Right ventricle myocardium inferior (tissue), 1 donor: ENCODE measurements at regions not wholly inside any gene's neighbourhood (a gene's known extent, or its start where the extent isn't known, plus 50 kb on each side); places are given as distances from the start of the nearest gene placed in this dataset.
A peak's percentile ranks its signal among the peaks of the same experiment; 100 is the strongest.
"Not testable (repeated sequence)": the region's sequence is repeated elsewhere in the genome, so short reads cannot be mapped to it uniquely, and the experiment has no call there.

Experiments
- ATAC-seq: fragments of 200-7000 bp; cut with Tn5 transposase; one replicate; pipeline ENCODE4 v1.9.1; 2020; ENCODE audit warnings: mild to moderate bottlenecking, moderate library complexity
- DNase-seq: peaks from one replicate; pipeline ENCODE4 v3.0.0; 2021; ENCODE audit errors: missing footprints
- intact Hi-C: fragments of 100-400 bp; cut with DNase I; formaldehyde crosslinking; loops from one replicate; pipeline ENCODE4 v1.11.0; 2022
- donor health status: DM: no; HTN: yes; CAD: no; lungs with severe emphysema.

DNA sequence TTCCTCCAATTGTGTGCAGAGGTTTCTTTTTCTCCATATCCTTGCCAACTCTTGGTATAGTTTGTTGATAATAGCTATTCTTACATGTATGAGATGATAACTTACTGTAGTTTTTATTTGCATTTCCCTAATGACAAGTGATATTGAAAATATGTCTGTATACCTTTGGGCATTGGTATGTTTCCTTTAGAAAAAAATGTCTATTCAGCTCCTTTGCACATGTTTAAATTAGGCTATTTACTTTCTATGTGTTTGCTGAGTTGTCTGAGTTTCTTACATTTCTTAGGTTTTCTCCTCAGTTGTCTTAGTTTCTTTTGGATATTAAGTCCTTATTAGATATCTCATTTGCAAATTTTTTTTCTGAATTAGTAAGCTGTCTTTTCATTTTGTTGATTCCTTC lies 487.3 kb upstream of the EPHA5 start:
- ATAC-seq: no peak
- DNase-seq: no peak
- intact Hi-C loops: no loop called here

GRCh38 chr4:66130042-66130441 lies 459.8 kb upstream of the EPHA5 start:
- DNase-seq (no peak), ATAC-seq (no peak)
- intact Hi-C loops: no loop called here

DNA sequence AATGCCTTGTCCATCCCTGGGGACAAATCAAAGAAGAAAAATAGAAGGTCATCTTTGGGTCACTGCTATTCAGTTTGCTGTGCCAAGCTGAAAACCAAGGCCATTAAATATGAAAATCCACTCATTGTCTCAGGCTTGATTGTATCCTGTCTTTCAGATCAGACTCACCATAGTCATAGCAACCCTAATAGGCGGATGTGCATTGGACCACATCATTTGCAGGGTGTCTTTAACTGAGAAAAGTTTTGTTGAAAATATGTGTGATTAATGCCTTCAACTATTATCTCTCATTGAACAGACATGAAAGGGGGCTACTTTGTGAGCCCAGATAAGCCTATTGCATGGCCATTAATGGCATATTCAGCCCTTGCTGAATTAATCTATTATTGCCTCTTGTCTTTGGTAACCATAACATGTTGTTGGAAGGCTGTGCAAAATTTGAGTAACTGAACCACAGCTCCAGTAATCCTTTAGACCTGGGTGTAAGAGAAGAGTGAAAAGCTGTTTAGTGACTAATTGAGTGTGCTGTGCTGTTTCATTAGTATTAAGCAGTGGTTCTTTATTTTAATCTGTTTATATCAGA lies 453.6 kb upstream of the EPHA5 start:
- DNase-seq (no peak), ATAC-seq (no peak)
- intact Hi-C loops: no loop called here

GRCh38 chr4:66123190-66123589 lies 452.9 kb upstream of the EPHA5 start:
- ATAC-seq (no peak), DNase-seq (no peak)
- intact Hi-C loops: no loop called here

GRCh38 chr4:66115231-66115630 lies 444.9 kb upstream of the EPHA5 start:
- ATAC-seq, DNase-seq, intact Hi-C loops: not testable (repeated sequence)

DNA sequence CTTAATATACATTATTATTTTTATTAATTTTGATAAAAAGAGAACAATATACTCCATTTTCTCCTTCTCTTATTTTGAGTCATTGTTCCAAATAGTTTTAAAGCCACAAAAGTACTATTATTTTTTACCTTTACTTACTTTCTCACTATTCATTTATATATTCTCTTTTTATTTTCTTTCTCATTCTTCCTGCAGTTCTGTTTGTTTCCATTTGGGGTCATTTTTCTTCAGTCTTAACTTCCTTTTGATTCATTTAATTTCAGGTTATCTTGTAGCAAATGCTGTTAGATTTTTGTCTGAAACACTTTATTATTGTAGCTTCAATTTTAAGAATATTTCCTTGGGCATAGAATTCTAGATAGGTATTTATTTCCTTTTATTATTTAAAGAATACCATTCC lies 438.6 kb upstream of the EPHA5 start:
- intact Hi-C loops: no loop called here
- ATAC-seq (no peak), DNase-seq (no peak)

- DNase-seq: no peak
- ATAC-seq: no peak
- intact Hi-C loops: no loop called here
Measured at GRCh38 chr4:66097218-66097617, 426.9 kb upstream of the EPHA5 start.

DNA sequence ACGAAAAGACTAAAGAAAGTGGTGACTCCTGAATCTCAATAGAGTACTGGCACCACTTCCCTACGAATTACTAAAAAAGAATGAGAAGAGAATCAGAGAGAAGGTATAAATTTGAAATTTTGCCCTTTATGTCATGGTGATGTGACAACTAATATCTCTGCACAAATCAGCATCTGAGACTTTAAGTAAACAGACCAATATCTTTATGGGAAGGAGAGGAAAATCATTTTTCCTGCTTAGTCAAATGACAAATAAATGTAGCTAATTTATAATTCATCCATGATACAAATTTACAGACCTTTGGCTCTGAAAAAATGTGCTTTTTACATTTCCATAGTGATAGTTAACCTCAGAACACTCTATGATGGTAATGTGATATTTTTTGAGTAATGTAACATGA lies 424.8 kb upstream of the EPHA5 start:
- intact Hi-C loops: no loop called here
- DNase-seq (no peak), ATAC-seq (no peak)

DNA sequence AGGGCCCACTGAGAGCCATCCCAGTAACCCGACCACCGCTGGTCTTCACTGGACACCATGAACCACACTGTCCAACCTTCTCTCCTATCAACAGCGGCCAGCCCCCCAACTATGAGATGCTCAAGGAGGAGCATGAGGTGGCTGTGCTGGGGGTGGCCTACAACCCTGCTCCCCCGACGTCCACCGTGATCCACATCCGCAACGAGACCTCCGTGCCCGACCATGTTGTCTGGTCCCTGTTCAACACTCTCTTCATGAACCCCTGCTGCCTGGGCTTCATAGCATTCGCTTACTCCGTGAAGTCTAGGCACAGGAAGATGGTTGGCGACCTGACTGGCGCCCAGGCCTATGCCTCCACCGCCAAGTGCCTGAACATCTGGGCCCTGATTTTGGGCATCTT lies 423.8 kb upstream of the EPHA5 start:
- DNase-seq (no peak), ATAC-seq (no peak)
- intact Hi-C loops: no loop called here

DNA sequence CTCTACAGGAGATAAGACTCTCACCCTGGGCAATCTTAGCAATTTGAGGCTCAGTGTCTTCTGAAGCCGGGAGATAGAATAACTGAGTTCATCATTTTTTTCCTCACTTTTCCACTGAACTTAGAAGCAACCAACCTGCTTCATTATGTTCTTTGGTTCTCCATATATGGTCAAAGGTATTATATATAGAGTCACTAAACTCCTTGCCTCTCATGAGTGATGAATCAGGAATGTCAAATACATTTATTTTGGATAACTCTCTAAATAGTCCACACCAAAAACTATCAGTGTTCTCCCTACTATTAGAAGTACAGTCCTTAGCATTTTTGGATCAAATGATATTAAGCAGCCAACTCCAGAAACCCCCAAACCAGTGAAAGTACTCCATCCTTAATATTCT lies 421.5 kb upstream of the EPHA5 start:
- ATAC-seq (no peak), DNase-seq (no peak)
- intact Hi-C loops: no loop called here

DNA sequence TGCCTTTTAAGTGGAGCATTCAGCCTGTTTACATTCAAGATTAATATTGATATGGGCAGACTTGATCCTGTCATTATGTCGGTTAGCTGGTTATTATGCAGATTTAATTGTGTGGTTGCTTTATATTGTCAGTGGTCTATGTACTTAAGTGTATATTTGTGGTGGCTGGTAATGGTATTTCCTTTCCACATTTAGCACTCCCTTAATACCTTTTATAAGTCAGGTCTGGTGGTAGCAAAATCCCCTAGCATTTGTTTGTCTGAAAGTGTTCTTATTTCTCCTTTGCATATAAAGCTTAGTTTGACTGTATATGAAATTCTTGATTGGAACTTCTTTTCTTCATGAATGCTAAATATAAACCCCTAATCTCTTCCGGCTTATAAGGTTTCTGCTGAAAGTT lies 403.7 kb upstream of the EPHA5 start:
- intact Hi-C loops: no loop called here
- no peak for DNase-seq
- ATAC-seq: no peak

- DNase-seq: no peak
- intact Hi-C loops: no loop called here
- no peak for ATAC-seq
Measured at GRCh38 chr4:66071911-66072310, 401.6 kb upstream of the EPHA5 start.

DNA sequence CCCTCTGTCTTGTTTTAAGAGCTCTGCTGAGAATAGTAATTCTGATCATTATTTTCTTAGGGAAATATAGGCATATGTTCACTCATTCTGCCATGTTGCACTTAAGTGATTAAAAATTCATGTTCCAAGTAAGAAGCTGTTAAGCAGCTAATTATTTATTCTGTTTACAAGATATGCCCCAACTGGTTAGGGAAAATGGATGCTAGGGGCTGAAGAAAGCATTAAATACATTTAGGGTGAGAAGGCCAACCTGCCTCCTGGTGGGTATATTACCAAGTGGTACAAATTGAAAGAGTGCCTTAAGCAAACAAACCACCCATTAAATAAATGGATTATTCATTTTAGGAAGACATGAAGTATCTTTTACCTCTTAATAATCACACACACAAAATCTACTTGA lies 392.6 kb upstream of the EPHA5 start:
- intact Hi-C loops: no loop called here
- no peak for ATAC-seq
- no peak for DNase-seq

GRCh38 chr4:66062044-66062443 lies 391.8 kb upstream of the EPHA5 start:
- ATAC-seq: no peak
- no peak for DNase-seq
- intact Hi-C loops: no loop called here

- intact Hi-C loops: no loop called here
- ATAC-seq: no peak
Measured at GRCh38 chr4:66059556-66059955, 389.3 kb upstream of the EPHA5 start.

GRCh38 chr4:66059136-66059535 lies 388.8 kb upstream of the EPHA5 start:
- no peak for DNase-seq
- ATAC-seq: no peak
- intact Hi-C loops: no loop called here

More at GRCh38 chr4:66059556-66059955, 389.3 kb upstream of the EPHA5 start:
- no peak for DNase-seq

DNA sequence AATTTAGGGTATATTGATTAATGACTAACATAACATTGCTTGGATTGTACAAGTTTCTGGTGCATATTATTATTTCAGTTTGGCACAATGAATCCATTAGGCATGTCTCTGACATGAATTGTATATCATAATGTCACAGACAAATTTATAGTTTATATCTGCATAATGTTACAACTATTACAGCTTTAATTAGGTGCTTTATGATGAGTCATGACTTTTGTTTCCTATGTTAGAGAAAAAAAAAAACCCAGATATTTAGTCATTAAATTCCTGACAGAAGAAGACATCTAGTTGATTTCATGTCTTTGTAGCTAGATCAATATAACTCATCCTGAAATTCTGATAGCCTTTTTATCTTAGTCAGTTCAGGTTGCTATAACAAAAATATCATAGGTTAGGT lies 385.7 kb upstream of the EPHA5 start:
- DNase-seq: no peak
- intact Hi-C loops: no loop called here
- no peak for ATAC-seq

- intact Hi-C loops: no loop called here
- no peak for ATAC-seq
- DNase-seq: no peak
Measured at GRCh38 chr4:66052426-66052825, 382.1 kb upstream of the EPHA5 start.

DNA sequence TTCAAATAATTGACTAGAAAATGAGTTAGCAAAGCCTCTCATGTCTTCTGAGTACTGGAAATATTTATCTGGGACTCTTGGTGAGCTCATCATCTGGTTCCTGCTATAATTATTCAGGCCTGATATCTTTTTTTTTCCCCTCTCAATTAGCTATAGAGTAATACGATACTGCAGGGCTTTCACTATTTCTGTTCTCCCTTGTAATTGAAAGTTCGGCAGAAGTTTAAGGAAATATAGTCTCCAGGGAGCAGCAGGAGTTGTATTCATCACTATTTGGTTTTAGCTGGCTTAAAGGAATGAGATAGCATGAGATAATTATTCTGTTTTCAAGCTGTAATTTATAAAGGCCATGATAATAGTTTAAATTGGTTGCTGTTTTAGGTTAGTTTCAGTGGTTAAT lies 378.6 kb upstream of the EPHA5 start:
- ATAC-seq: no peak
- intact Hi-C loops: no loop called here
- no peak for DNase-seq

GRCh38 chr4:66045913-66046312 lies 375.6 kb upstream of the EPHA5 start:
- peak; percentile 41 for DNase-seq
- intact Hi-C loops: no loop called here
- no peak for ATAC-seq

DNA sequence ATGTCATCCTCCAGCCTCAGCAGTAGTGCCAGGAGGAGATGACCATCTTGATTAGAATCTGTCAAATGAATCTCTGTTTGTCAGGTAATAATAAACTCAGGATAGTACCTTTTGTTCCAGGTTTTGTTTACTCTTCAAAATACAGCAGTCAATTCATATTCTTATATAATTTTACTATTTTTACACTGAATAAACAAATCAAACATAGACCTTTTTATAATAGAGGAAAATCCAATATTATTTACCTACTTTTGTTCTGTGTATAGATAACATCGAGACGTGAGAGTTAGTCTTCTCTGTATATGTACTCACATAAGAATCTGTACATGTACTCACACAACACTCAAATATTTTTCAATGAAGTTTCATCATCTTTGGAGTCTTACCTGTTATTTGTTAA lies 365.4 kb upstream of the EPHA5 start:
- DNase-seq (no peak), ATAC-seq (no peak)
- intact Hi-C loops: no loop called here

- ATAC-seq (no peak), DNase-seq (no peak)
- intact Hi-C loops: no loop called here
Measured at GRCh38 chr4:66034671-66035070, 364.4 kb upstream of the EPHA5 start.
